ENCODE measurements at regions not wholly inside any gene's neighbourhood (a gene's known extent, or its start where the extent isn't known, plus 50 kb on each side); places are given as distances from the start of the nearest gene placed in this dataset.
"Not testable (repeated sequence)": the region's sequence is repeated elsewhere in the genome, so short reads cannot be mapped to it uniquely, and the experiment has no call there.

DNA sequence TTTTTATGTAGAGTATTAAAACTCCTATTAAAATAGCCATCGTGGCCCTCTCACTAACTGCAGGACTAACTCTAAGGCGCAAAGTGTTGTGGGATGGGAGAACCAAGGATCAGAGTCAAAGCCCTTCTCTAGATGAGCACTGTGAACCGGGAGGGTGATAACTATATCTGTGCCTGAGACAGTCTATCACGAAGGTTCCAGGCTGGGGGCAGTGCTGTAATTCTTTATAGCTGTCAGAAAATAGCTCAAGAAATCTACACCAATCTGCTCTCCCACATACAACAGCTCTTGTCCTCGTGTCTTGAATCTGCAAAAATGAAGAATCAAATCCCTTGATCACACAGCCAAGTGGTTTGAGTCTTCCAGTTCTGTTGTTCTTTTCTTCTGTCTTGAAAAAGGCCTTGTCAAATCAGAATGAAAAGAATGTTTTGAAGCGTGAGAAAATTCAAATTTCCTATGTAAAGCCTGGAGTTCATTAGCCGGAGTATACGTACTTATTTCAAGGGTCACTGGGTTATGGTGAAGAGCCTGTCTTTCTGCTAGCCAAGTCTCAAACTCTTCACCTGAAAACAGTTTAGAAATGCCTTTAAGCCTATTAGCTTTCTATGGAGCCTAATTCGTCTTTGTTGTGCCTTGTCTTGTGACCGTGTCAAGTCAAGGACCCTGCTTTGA, 185.3 kb upstream of the NECTIN3 start:
- no peak for FAIRE-seq

DNA sequence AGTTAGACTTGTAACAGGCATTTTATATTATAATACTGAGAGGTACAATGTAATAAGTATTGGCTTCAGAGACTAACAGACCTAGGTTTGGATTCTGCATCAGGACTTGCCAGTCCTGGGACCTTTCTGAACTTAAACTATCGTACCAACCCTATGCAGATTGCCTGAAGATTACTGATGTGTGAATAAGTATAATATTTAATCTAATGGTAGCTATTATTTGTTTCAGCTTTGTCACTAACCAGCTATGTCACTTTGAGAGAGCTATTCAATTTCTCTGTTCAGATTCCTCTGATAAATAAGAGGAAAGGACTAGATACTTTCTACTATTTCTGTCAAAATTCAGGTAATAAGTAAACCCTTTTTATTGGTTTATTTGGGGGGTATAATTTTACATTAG, 184.4 kb upstream of the NECTIN3 start:
- DNase-seq (ENCODE audit: low read depth) (no peak), FAIRE-seq (no peak)
- no peaks in the 10 kb centered on the region for H3K27me3 ChIP-seq (ENCODE audit: control insufficient read depth, insufficient read depth, low read length)
- H3K36me3 ChIP-seq (ENCODE audit: control insufficient read depth, insufficient read depth, low read length), result no peaks in the 10 kb centered on the region
- TF ChIP-seq, protein P1, sequence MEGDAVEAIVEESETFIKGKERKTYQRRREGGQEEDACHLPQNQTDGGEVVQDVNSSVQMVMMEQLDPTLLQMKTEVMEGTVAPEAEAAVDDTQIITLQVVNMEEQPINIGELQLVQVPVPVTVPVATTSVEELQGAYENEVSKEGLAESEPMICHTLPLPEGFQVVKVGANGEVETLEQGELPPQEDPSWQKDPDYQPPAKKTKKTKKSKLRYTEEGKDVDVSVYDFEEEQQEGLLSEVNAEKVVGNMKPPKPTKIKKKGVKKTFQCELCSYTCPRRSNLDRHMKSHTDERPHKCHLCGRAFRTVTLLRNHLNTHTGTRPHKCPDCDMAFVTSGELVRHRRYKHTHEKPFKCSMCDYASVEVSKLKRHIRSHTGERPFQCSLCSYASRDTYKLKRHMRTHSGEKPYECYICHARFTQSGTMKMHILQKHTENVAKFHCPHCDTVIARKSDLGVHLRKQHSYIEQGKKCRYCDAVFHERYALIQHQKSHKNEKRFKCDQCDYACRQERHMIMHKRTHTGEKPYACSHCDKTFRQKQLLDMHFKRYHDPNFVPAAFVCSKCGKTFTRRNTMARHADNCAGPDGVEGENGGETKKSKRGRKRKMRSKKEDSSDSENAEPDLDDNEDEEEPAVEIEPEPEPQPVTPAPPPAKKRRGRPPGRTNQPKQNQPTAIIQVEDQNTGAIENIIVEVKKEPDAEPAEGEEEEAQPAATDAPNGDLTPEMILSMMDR (IDR thresholded peaks at IDR 0.05; ENCODE audit: insufficient read depth, low read length, severe bottlenecking), result no peak
- H3K4me3 ChIP-seq (ENCODE audit: low read depth, low read length), result no peak overlapping the region

More for the DNA sequence above, 185.3 kb upstream of the NECTIN3 start:
- Histone ChIP-seq H3K4me3 (ENCODE audit: low read depth, low read length) (no peak overlapping the region), H3K36me3 (ENCODE audit: control insufficient read depth, insufficient read depth, low read length) (no peaks in the 10 kb centered on the region), H3K27me3 (ENCODE audit: control insufficient read depth, insufficient read depth, low read length) (no peaks in the 10 kb centered on the region)
- DNase-seq (ENCODE audit: low read depth), result no peak
- TF ChIP-seq, protein P1 (IDR thresholded peaks at IDR 0.05; ENCODE audit: insufficient read depth, low read length, severe bottlenecking), result no peak

DNA sequence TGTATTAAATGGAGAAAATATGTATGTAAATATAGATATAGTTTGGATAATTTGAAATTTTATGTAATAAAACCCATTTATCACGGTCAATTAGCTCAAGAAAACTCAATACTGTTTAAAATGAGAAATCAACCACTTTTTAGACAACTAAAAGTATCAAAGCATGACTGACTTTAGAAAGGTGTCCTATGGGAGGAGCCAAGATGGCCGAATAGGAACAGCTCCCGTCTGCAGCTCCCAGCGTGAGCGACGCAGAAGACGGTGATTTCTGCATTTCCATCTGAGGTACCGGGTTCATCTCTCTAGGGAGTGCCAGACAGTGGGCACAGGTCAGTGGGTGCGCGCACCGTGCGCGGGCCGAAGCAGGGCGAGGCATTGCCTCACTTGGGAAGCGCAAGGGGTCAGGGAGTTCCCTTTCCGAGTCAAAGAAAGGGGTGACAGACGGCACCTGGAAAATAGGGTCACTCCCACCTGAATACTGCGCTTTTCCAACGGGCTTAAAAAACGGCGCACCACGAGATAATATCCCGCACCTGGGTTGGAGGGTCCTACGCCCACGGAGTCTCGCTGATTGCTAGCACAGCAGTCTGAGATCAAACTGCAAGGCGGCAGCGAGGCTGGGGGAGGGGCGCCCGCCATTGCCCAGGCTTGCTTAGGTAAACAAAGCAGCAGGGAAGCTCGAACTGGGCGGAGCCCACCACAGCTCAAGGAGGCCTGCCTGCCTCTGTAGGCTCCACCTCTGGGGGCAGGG, 182.8 kb upstream of the NECTIN3 start:
- not testable (repeated sequence) for H3K36me3 ChIP-seq (ENCODE audit: control insufficient read depth, insufficient read depth, low read length); H3K27me3 ChIP-seq (ENCODE audit: control insufficient read depth, insufficient read depth, low read length); FAIRE-seq; H3K4me3 ChIP-seq (ENCODE audit: low read depth, low read length); DNase-seq (ENCODE audit: low read depth)

DNA sequence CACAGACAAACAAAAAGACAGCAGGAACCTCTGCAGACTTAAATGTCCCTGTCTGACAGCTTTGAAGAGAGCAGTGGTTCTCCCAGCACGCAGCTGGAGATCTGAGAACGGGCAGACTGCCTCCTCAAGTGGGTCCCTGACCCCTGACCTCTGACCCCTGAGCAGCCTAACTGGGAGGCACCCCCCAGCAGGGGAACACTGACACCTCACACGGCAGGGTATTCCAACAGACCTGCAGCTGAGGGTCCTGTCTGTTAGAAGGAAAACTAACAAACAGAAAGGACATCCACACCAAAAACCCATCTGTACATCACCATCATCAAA, 182.3 kb upstream of the NECTIN3 start:
- not testable (repeated sequence) for H3K4me3 ChIP-seq (ENCODE audit: low read depth, low read length); H3K36me3 ChIP-seq (ENCODE audit: control insufficient read depth, insufficient read depth, low read length); DNase-seq (ENCODE audit: low read depth); H3K27me3 ChIP-seq (ENCODE audit: control insufficient read depth, insufficient read depth, low read length); FAIRE-seq

DNA sequence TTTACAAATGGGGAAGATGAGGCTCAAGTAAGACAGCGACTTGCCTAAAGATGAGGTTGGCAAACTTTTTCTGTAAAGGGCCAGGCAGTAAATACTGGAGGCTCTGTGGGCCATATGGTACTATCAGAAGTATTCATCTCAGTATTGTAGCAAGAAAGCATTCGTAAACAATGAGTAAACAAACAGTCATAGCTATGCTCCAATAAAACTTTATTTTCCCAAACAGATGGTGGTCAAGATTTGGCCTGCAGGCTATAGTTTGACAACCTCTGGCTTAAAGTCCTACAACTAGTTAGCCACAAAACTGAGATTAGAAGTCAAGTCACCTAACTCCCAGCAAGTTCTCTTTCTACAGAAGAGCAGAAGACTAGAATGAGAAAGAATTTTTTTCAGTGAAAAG, 177.0 kb upstream of the NECTIN3 start:
- FAIRE-seq, result no peak
- DNase-seq (ENCODE audit: low read depth), result no peak
- H3K36me3 ChIP-seq (ENCODE audit: control insufficient read depth, insufficient read depth, low read length), result no peaks in the 10 kb centered on the region
- H3K4me3 ChIP-seq (ENCODE audit: low read depth, low read length), result no peak overlapping the region
- no peaks in the 10 kb centered on the region for H3K27me3 ChIP-seq (ENCODE audit: control insufficient read depth, insufficient read depth, low read length)
- TF ChIP-seq, protein P1 (IDR thresholded peaks at IDR 0.05; ENCODE audit: insufficient read depth, low read length, severe bottlenecking), result no peak

DNA sequence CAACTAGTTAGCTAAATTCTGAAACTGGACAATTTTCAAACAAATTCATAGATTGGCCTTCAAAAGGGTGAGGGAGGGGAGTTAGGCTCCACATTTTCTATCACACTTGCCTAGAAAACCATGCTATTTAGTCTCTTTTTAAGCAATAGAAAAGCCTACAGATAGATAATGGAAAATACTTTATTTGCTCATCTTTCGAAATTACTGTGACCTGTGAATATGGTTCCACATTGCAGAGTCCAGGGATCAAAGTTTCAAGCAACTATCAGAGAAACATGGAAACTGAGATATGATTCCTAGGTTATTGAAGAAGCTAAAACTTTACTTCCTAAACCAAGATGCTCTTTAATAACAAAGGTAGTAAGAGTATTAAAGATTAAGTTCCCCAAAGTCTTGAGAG, 176.6 kb upstream of the NECTIN3 start:
- Histone ChIP-seq H3K36me3 (ENCODE audit: control insufficient read depth, insufficient read depth, low read length) (no peaks in the 10 kb centered on the region), H3K4me3 (ENCODE audit: low read depth, low read length) (no peak overlapping the region), H3K27me3 (ENCODE audit: control insufficient read depth, insufficient read depth, low read length) (no peaks in the 10 kb centered on the region)
- DNase-seq (ENCODE audit: low read depth) (no peak), FAIRE-seq (no peak)
- TF ChIP-seq, protein P1 (IDR thresholded peaks at IDR 0.05; ENCODE audit: insufficient read depth, low read length, severe bottlenecking), result no peak

DNA sequence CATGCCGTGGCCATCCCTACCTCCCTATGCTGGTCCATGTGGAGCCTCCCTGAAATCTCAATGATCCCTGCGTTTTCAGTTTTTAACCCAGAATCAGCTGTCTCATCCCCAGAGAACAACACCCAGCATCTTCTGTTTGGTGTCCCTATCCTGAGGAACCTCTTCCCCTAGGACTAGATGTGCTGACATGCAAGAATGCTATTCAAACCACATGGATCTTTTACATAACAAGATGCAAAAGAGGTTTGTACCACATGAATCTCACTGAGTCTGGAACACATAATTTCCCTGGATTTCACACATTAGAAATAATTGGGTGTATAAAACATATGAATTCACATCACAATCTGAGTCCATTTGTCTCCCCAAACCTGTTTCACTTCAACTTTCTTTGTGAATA, 174.6 kb upstream of the NECTIN3 start:
- Histone ChIP-seq H3K27me3 (ENCODE audit: control insufficient read depth, insufficient read depth, low read length) (no peaks in the 10 kb centered on the region), H3K36me3 (ENCODE audit: control insufficient read depth, insufficient read depth, low read length) (no peaks in the 10 kb centered on the region), H3K4me3 (ENCODE audit: low read depth, low read length) (no peak overlapping the region)
- no peak for FAIRE-seq
- TF ChIP-seq, protein P1 (IDR thresholded peaks at IDR 0.05; ENCODE audit: insufficient read depth, low read length, severe bottlenecking), result no peak
- DNase-seq (ENCODE audit: low read depth), result no peak

All from bronchial epithelial cell (primary cell).